GM12891 (cell line): ENCODE measurements at regions not wholly inside any gene's neighbourhood (a gene's known extent, or its start where the extent isn't known, plus 50 kb on each side); places are given as distances from the start of the nearest gene placed in this dataset.

Experiments
- POLR2A ChIP-seq: IDR thresholded peaks from 2 replicates; pipeline ENCODE4 v1.6.1; 2011; ENCODE audit warnings: low read depth, low read length, control low read depth
- POLR2AphosphoS5 ChIP-seq: IDR thresholded peaks from 2 replicates; pipeline ENCODE4 v1.6.1; 2011; ENCODE audit warnings: low read depth, low read length, control low read depth
- TAF1 ChIP-seq: IDR thresholded peaks from 2 replicates; pipeline ENCODE4 v1.6.1; 2011; ENCODE audit warnings: low read depth, low read length, control low read depth

DNA sequence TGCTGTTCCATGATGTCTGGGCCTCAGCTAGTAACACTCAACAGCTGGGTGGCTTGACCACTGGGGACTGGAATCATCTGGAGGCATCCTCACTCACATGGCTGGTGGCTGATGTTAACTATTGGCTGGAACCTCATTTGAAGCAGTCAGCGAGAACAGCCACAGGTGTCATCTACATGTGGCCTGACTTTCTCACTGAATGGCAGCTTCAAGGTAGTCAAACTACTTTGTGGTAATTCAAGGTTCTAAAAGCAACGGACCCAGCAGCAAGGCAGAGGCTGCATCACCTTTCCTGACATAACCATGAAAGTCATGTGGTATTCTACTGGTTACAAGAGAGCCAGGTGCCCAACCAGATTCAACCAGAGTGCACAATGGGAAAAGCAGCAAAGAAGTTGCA is 115.9 kb upstream of the DST start:
- TF ChIP-seq POLR2A (no peak), POLR2AphosphoS5 (no peak), TAF1 (no peak)
